ENCODE measurements at regions not wholly inside any gene's neighbourhood (a gene's known extent, or its start where the extent isn't known, plus 50 kb on each side); places are given as distances from the start of the nearest gene placed in this dataset.
"Not testable (repeated sequence)": the region's sequence is repeated elsewhere in the genome, so short reads cannot be mapped to it uniquely, and the experiment has no call there.

DNA sequence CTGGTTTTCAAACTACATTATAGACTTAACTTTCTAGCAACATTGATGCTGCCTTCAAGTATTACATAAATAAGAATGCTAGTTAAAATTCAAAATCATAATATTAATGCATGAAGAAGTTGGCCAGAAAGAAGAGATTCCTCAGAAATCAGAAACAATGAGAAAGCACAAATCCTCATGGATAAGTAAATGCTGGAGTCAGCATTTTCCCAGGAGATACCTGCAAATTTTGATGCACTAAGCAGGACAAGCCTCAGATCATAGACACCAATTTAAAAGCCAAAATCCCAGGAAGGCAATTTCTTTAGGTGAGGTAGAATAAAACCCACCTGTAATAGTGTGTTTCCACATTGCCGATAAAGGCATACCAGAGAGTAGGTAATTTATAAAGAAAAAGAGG is 305.2 kb upstream of the TBX18 start:
- no peak for DNase-seq

DNA sequence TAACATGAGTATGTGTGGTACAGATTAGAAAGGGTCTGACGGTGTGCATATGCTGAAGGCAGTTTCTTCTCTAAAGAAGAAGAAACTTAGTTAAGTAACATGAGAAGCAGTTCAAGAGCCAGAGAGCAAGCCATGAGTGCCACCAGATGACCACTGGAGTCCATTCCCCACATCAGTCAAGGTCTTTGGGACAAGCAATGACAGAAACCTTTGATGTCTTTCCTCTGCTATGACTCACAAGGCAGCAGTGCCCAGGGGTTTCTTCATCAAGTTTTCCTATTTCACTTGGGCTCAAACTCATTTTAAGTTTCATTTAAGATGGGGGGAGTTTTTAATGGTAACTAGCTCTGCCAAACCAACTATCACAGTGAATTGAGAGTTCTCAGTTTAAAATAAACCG is 303.8 kb upstream of the TBX18 start:
- DNase-seq = no peak

DNA sequence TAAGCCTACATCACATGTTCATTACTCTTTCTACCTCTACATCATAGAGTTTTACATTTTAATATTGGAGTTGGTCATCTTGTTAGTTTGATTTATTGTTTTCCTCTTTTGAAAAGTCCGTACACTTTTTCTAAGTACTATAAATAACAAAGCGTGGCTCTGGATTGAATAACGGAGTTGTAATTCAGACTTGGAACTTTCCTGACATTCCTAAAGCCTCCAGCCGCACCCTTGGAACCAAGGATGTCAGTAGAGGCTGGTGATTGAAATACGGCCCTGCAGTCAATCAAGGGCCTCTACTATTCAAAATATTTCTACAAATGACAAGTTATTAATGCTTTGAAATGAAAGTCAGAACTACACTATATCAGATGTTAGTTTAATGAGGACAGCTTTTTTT is 301.9 kb upstream of the TBX18 start:
- DNase-seq = no peak

DNA sequence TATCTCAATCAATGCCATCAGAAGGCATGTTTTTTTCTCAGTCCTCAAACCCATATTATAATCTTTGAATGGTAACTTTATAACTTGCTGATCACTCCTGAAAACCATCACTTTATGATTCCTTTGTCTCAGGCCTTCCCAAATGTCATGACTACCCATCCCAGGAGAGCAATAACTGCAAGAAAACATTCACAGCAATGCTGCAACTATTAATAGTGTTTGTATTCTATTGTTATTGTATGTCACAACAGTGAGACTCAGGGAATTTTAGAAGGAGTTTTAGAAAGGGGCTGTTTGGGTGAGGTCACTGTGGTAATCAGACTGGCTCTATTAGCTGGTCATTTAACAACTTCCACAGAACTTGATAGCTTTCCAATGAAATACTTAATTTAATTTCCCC is 301.4 kb upstream of the TBX18 start:
- no peak for DNase-seq

DNA sequence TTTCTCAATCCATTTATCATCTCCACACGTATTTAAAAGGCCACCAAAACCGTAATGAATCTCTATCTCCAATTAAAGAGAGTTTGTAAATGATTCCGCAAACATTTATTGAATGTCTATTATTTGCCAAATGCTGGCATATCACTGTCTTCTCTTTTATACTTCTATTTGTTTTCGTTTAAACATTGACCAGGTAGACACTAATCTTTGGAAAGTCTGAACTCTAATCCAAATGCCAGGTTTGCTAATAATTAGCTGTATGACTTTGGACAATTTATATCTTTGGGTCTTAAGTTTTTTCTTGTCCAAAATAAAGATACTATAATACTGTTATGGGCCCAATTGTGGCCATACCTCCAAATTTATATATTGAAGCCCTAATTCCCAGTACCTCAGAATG is 299.2 kb upstream of the TBX18 start:
- DNase-seq = no peak

DNA sequence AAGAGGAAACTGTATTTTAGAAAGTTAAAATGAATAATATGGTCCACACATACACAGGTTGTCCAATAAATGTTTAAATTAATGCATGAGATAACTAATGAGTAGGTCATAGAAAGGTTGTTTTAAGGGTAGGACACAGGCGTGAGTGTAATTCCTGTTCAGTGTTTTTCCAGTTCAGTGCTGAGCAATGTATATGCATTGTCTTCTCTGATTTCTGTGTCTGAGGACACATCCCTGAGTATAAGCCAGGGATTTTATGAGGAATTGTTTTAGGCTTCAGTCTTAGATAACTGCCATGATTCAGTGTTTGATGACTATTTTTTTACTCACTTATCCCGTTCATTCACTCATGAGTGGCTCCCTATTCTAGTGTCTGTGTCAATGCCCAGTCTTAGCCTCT is 298.5 kb upstream of the TBX18 start:
- DNase-seq = no peak

DNA sequence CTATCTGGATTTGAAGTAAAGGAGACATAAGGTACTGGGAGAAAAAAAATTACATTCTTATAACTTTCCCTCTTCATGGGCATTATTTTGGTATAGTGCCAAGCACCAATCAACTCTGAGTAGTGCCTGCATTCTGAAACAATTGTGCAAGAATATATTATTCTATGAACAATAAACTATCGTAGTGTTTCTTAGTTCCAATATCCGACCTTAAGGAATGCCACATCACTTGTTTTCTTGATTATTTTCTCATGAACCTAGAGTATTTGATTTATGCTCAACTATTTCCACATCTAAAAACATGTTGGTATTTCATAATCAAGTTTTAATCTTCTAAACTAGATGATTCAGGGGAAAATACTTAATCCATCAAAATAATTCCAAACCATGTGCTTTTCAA is 294.4 kb upstream of the TBX18 start:
- DNase-seq = no peak

DNA sequence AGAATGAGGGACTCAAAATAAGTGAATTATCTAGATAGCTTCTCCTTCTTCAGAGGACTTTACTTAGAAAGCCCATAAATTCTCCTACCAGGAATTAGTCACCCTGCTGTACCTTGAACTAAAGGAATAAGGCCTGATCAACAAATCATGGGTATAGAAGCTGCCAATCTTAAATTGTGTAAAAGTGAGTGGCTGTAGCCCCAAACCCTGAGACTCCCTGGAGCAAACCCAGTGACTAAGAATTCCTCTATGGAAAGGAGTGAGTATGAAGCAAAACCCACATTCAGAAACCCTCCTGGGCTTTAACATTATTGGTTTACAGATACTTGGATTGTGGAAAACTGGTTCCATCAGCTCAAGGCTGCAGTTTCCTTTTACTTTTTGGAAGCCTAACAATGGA is 285.8 kb upstream of the TBX18 start:
- no peak for DNase-seq

DNA sequence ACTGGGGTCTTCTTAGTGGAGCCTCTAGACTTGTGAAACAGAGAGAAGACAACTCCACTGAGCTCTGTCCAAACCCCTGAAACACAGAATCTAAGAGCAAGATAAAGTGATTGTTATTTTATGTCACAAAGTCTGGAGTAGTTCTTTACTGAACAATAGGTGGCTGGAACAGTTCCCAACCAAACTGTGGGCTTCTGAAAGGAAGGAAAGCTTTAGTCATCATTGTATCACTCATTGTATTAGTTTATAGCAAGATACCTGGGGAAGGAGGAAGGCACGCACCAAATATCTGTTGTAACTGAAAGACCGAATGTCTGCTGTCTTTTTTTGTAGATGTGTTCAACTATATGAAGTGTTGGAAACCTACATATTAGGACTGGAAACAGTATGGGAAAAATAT is 284.9 kb upstream of the TBX18 start:
- no peak for DNase-seq

DNA sequence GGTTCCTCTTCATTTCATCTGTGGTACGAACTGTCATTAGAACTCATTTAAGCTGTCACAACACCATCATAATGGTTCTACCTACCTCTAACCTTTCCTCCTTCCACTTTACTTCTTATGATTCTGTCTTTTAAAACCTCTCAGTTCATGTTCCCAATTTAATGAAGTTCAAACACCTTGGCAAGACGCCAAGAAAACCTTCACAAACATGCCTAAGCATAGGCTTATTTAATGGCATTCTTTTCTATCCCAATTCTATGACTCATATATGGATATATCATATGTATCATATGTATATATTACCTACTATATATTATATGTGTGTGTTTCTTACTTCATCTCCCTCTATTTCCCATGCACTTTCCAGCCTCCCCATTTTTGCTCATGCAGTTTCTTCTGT is 283.4 kb upstream of the TBX18 start:
- no peak for DNase-seq

DNA sequence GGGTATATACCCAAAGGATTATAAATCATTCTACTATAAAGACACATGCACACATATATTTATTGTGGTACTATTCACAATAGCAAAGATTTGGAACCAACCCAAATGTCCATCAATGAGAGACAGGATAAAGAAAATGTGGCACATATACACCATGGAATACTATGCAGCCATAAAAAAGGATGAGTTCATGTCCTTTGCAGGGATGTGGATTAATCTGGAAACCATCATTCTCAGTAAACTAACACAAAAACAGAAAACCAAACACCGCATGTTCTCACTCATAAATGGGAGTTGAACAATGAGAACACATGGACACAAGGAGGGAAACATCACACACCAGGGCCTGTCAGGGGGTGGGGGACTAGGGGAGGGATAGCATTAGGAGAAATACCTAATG is 281.4 kb upstream of the TBX18 start:
- not testable (repeated sequence) for DNase-seq

DNA sequence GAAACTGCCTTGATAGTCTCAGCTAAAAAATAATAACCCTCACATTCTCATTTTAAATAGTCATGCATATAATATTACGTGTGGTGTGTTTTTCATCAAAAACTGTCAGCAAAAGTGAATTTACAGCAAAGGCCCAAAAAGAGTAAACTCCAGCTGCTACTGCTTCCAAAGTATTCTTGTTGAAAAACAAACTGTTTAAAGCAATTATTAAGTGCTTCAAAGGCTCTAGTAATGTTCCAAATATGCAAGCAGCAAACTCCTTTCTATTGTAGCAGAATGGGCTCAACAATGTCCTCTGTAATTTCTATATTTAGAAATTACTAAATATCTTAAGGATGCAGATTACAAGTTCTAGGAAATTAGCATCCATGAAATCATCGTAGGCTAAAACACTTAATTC is 280.0 kb upstream of the TBX18 start:
- DNase-seq = no peak

DNA sequence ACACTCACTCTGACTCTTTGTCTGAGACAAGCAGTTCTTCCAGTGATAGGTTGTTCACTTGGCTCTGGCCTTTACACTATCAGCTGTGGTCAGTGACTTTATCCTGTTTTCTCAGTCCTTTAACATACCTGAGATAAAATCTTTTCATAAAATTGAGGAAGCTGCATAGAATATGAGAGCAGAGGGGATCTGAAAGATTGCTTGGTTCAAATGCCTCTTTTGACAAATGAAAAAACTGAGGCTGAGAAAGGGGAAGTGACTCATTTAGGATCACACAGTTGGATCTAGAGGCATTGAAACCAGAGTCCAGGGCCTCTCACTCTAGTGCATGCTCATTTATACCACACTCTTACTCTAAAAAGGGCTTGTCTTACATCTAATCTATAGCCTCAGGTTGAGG is 277.0 kb upstream of the TBX18 start:
- DNase-seq = no peak

DNA sequence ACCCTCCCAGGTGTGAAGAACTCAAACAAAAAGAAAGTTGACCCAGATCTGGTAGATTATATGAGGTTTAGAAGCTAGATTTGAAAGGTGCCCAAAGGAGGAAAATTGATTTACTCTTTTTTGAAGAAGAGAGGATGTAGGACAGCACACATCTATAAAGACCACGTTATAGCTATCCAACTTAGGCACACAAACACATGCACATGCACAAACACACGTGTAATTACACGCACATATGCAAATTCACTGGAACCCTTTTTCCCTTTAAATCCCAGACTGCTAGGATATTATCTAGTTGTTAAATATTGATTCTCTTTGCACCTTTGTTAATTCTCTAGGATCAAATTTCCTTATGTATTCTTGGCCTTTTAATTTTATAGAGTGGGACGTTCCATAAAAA is 272.8 kb upstream of the TBX18 start:
- no peak for DNase-seq

DNA sequence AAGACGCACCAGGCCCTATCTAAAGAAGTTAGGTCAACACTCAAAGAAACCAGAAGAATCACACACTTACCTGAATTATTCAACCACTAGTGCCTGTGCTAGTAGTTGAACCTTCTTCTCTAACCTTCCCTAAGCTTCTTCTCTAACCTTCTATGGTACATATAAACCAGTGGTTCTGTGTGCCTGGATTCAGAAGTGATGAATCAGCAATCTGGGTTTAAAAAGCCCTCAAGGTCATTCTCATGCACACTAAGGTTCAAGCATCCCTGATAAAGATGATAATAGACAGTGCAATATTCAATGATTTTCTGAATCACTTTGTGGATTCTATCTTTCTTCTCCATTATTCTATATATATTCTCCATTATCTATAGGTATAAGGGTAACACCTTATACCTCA is 271.4 kb upstream of the TBX18 start:
- DNase-seq = no peak

DNA sequence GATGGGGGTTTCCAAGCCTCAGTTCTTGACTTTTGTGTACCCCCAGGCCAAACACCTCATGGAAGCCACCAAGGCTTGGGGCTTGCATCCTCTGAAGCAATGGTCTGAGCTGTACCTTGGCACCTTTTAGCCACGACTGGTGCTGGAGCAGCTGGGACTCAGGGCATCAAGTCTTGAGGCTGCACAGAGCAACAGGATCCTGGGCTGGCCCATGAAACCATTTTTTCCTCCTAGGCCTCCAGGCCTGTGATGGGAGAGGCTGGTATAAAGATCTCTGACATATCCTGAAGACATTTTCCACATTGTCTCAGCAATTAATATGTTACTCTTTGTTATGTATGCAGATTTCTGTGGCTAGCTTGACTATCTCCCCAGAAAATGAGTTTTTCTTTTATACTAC is 269.1 kb upstream of the TBX18 start:
- no peak for DNase-seq

DNA sequence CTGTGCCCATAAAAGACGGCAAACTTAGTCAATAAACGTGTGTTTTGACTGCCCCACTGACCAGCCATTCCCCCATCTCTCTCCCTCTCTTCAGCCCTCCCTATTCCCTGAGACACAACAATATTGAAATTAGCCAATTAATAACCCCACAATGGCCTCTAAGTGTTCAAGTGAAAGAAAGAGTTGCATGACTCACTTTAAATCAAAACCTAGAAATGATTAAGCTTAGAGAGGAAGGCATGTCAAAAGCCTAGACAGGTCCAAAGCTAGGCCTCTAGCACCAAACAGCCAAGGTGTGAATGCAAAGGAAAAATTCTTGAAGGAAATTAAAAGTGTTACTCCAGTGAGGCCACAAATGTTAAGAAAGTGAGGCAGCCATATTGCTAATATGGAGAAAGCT is 261.6 kb upstream of the TBX18 start:
- DNase-seq = no peak

DNA sequence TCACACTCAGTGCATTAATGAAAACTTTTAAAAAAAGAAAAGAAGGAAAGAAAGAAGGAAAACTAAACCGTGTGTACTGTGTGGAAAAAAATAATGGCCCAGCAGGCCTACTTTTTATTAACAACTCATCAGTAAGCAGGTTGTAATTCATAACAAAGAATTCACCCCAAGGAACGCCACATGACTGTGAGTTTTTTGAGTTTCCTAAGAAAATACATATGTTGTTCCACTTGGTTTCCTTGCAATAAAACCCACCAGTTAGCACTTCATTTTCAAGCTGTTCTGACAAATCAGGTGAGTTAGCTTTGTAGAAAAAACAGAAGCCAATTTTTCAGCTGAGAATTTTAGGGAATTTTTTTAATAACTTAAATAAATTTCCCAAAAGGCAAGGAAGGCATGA is 259.3 kb upstream of the TBX18 start:
- DNase-seq = no peak

DNA sequence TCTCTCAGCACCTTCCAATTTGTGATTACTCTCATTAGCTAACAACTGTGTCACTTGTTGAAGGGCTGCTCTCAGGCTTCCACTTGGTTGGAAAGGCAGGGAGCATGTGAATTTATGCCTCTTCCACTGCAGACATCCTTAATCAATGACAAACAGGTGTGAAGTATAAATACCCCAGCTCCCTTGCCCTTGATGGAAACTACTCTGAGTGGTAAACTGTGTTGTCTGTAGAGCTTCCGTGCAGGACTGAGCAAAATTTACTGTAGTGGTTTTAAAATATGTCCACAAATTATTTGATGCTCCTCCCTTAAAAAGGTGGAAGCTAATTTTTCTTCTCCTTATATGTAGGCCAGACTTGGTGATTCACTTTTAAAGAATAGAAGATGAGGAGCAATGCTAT is 253.0 kb upstream of the TBX18 start:
- no peak for DNase-seq

DNA sequence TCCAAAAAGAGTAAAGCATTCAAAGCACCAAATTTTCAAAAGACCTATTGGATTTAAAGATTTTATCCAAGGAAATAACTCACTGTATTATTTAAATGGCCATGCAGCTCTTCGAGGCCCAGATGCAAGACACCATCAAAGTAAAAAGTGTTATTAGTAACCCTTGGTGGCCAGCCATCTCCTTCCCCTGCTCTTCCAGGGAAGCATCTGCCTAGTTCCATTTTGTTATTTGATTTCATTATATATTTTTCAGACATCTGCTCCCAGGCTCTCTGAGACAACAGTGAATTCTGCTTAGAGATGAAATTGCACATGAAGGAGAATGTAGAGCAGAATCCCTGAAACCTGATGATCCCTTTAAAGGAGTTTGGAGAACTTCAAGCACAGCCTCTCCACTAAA is 252.3 kb upstream of the TBX18 start:
- no peak for DNase-seq

DNA sequence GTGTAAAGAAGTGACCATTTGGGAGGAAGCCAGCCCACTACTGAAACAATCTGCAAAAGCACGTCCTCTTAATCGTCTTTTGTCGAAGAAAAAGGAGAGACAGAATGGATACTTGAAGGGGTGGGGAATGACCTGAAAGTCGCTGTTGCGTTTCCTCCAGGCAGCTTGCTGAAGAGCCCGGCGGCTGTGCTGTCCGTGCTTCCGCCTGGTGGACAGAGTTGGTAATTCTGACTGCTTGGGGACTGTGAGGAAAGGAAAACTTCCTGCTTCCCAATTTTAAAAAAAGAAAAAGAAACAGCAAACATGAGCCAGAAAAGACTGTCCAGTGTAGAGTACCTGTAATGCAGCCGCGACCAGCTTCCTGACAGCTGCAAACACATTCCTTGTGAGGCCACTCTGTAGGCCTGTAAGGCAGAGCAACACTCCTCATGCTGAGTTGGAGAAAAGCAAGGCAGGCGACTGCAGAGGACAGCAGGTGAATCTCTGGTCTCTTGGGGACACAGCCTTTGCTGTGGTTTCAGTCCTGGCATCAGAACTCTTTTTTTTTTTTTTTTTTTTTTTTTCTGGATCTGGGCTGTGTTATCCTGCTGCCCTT is 251.1 kb upstream of the TBX18 start:
- DNase-seq = peak; percentile 2

DNA sequence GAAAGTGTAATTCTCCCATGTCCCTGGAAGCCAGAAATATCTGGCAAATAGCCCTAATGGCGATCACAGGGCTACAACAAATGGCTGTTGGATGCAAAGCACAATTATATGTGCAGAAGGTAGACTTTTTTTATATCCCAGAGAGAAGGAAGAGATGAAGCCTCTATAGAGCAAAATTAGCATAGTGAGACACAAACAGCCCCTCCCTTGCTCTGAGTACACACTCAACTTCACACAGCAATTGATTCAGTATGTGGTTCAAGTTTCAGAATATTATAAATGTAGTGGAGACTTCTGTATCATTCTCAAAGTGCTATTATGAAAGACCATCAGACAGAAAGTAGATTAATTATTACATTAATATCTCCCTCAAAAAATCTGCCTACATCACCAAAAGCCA is 246.5 kb upstream of the TBX18 start:
- no peak for DNase-seq

DNA sequence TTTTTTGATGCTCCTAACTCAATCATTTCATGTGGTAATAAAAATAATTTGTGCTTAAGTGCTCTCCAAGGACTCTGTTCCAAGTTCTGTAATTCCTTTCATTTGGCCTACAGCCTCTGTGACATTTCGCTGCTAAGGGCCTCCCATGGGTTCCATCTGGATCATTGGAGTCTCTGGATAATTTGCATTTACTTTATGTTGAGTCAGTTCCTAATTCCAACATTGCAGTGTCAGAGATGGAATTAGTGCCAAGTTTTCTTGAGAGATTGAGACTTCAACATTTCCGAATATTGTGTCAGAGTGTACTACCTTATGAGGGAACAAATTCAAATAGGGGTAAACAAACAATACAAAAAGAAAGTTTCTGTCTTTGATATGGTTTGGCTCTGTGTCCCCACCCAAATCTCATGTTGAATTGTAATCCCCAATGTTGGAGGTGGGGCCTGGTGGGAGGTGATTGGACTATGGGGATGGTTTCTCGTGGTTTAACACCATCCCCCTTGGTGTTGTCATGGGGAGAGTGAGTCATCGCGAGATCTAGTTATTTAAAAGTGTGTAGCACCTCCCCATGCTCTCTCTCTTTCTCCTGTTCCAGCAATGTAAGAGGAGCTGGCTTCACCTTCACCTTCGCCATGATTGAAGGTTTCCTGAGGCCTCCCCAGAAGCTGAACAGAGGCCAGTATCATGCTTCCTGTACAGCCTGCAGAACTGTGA is 244.1 kb upstream of the TBX18 start:
- no peak for DNase-seq

DNA sequence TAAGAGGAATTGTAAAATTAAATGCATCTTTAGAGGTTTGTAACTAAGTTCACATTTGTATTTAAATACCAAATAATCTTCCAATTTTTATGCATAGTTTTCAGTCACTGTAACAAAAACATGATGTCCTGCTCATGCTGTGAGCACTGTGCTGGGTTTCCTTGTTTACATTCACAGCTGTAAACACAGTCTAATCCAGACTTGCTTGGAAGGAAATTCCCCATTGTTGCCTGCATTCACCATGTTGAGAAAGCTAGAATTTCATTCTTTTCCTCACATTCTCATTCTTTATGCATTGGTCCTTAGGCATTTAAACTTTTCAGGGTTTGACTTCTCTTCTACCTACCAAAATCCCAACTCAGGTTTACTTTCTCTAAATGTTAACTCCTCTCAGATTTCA is 242.0 kb upstream of the TBX18 start:
- DNase-seq = no peak

DNA sequence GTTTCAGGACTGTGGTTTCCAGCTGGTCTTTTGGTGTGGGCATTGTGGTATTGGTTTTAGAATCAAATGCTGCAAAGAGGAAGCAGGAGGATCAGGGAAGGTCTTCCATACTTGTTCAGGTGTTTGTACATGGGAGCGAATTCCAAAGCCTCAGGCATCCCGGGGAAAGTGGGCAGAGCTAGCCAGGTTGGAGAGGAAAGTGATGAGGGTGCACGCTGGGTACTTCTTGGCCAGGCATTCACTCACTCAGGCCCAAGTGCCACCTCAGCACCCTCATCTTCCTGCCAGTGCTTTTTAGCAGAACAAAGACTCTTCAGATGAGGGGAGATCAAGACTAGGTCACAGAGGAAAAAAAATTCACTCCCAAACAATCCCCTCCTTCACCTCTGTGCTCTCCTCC is 241.1 kb upstream of the TBX18 start:
- DNase-seq = no peak
